SHP77 (cell line): ENCODE measurements at regions not wholly inside any gene's neighbourhood (a gene's known extent, or its start where the extent isn't known, plus 50 kb on each side); places are given as distances from the start of the nearest gene placed in this dataset.

Experiments
- DNase-seq, 2 experiments: peaks; one replicate each; lab custom pipeline; 2025; lab: John Stamatoyannopoulos, UW

DNA sequence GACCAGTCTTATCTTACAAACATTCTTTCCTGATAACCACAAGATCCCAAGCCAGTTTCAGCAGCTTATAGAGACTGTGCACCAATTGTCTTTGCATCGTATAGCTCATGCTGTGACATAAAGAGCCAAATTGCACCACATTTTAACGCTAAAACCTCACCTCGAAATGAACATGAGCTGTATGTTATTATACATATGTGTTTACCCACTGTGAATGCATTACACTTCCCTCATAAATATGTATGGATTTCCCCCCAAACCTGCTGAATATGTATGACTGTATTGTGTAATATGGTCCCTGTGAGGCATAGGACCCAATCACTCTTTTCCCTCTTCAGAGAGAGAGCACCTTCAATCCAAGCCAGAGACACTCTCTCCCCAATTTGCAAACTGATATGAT, 692.4 kb downstream of the NLGN4X start:
- DNase-seq, result no peak

- DNase-seq, result no peak
These were observed 700.6 kb downstream of the NLGN4X start for GRCh38 chrX:5528057-5528456.

- no peak for DNase-seq
These were observed 702.5 kb downstream of the NLGN4X start for GRCh38 chrX:5526191-5526590.

DNA sequence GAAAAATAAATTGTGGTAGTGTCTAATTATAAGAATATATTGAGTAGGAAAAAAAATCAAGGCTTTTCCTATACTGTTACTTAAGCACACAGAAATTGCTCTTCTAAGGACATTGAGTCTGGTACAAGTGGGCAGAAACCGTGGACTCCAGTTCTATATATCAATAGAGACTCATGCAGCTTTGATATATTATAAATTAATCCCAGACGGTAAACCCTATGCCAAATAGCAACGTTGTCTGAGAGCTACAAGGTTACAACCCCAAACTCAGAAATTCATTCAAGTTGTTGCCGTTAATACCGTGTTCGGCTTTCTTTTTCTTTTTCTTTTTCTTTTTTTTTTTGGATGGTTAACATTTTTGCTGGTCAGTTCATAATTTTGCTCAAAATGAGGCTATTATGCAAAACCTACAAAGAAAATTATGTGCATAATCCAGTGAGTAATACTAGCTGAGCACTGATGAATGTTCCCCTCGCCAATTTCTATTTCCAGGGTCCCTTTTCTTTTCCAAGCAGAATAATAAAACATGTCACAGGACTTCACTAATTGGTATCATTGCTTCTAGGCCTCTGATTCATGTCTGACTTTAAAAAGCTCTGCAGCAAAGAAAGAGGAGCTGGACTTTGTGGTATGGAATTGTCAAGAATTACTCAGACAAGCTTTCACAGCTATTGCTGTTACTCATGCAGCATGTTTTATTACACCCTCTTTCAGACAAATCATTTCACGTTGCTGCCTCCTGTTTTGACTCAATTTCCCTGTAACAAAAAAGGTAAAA, 737.7 kb downstream of the NLGN4X start:
- no peak for DNase-seq

DNA sequence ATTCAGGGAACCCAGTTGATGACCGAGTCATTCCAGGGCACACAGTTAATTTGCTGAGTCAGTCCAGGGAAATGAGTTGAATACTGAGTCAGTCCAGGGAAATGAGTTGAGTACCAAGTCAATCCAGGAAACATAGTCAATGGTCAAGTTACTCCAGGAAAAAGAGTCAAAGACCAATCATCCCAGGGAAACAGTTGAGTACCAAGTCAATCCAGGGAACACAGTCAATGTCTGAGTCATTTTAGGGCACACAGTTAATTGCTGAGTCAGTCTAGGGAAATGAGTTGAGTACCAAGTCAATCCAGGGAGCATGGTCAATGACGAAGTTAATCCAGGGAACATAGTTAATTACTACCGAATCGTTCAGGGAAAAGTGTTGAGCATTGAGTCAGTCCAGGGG, 754.4 kb downstream of the NLGN4X start:
- no peak for DNase-seq

DNA sequence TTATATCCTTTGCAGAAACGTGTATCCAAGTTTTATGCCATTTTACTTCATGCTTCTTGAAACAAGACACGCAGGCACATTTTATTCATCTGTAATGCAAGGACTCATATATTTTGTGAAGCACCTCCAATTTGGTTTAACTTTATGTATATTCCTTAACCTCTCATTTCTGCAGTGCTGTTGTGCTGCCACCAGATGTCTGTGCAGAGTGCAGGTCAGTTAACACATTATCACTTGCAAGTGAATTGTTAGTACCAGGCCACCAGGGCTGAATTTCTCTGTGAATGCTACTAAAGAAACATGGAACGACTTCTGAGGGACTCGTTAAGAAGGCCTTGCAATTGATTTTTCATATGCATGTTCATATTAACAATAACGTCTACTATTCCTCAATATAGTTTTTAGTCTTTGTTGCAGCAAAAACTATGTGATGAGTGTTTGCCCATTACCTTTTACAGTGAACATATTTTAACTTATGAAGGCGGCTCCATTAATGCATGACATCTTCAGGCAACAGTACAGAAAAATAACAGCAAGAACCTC, 770.3 kb downstream of the NLGN4X start:
- DNase-seq, result no peak

- DNase-seq, result no peak
These were observed 779.3 kb downstream of the NLGN4X start for GRCh38 chrX:5449323-5449722.

- DNase-seq, result no peak
These were observed 796.8 kb downstream of the NLGN4X start for GRCh38 chrX:5431823-5432222.

GRCh38 chrX:5425119-5425518, 803.5 kb downstream of the NLGN4X start:
- no peak for DNase-seq

- no peak for DNase-seq
These were observed 811.3 kb downstream of the NLGN4X start for GRCh38 chrX:5417381-5417780.

DNA sequence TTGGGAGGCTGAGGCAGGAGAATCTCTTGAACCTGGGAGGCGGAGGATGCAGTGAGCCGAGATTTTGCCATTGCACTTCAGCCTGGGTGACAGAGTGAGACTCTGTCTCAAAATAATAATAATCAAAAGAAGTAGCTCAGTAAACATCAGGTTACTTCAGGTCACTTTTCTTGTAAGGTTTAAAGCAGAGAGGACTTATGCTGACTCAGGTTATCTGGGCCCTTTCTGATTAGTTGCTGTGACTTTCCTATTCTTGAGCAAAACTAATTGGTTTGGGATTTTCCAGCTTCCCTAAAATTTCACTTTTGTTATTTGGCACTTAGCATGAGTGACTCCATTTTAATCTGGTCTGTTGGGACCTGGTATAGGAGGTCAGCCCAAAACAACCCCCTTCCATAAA, 812.9 kb downstream of the NLGN4X start:
- no peak for DNase-seq

GRCh38 chrX:5409106-5409505, 819.6 kb downstream of the NLGN4X start:
- DNase-seq, result no peak

DNA sequence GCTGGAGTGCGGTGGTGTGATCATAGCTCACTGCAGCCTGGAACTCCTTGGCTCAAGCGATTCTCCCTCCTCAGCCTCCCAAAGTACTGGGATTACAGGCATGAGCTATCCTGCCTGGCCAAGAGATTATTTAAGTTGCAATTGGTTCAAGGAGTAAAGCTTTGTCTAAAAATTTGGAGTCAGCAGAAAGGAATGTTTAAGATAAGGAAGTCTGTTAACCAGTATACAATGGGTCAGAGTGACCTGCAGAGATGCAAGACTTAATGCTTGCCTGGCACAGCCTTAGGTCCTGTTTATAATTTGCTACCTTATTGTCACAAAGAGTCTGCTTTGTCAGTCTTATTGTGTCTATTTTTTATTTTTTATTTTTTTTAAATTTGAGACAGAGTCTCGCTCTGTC, 826.2 kb downstream of the NLGN4X start:
- DNase-seq, result no peak

DNA sequence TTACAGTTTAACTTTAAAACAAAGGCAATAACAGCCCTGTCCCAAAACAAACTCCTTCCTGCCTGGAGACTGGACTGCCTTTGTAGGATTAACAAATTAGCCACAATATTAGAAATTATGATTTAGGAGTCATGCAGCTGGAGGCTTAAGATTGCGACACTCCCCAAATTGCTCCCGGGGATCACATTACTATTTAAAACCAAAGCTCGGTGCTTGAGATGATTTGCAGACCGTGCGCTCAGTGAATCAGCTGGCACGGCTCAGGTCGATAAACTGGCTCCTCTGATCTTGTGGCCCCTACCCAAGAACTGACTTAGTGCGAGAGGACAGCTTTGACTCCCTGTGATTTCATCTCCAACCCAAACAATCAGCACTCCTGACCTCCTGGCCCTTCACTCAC, 829.3 kb downstream of the NLGN4X start:
- DNase-seq, result no peak

DNA sequence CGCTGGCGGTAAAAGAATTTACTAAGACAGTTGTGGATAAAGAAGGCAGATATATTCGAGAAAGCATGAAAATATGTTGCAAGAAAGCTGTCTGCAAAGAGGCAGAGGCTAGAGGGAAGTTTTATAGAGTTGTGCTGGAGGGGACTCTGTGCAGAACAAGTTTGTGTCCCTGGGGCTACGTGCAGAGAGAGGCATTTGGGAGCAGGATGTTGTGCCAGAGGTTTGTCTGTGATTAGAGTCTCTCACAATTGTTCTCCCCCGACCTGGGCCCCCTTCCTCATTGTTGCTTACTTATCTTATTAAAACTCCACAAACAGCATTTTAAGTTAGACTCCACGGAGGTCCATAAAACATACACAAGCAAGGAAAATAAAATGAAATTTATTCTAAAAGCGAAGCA, 831.3 kb downstream of the NLGN4X start:
- no peak for DNase-seq

GRCh38 chrX:5390376-5390775, 838.3 kb downstream of the NLGN4X start:
- DNase-seq, result no peak

DNA sequence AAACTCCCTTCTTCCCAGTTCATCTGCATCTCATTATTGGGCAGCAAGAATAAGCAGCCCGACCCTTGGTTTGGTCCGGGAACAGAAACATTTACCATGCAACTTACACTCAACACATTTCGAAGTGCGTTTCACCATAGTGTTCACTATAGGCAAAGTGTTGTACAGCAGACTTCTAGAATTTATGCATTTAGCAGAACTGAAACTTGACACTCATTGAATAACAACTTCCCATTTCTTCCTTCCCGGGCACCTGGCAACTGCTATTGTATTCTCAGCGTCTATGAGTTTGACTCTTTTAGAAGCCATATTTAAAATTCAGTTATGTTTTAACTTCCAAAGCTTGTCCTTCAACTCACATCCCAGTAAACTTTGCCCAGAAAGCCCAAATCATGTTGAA, 840.6 kb downstream of the NLGN4X start:
- no peak for DNase-seq

DNA sequence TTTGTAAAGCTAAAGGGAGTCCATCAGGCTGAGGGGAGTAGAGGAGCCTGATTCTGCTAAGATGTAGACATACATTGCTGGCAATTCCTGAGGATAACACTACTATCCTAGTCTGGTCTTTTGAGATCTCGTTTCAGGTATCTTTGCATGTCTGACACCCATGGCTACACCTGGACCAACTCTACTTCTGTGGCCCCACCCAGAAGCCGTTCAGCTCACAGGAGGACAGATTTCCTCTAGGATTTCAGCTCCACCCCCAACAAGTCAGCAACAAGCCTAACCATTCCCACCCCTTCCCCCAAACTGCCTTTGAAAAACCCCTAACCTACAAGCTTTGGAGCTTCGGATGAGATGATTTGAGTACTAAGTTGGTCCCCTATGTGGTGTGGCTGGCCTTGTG, 848.2 kb downstream of the NLGN4X start:
- no peak for DNase-seq

- no peak for DNase-seq
These were observed 886.8 kb downstream of the NLGN4X start for GRCh38 chrX:5341902-5342301.

GRCh38 chrX:5337160-5337559, 891.5 kb downstream of the NLGN4X start:
- no peak for DNase-seq

GRCh38 chrX:5324546-5324945, 904.1 kb downstream of the NLGN4X start:
- no peak for DNase-seq

GRCh38 chrX:5314148-5314547, 914.5 kb downstream of the NLGN4X start:
- no peak for DNase-seq

- DNase-seq, result no peak
These were observed 921.3 kb downstream of the NLGN4X start for GRCh38 chrX:5307416-5307815.

GRCh38 chrX:5306654-5307121, 922.0 kb downstream of the NLGN4X start:
- no peak for DNase-seq
